ENCODE measurements at regions not wholly inside any gene's neighbourhood (a gene's known extent, or its start where the extent isn't known, plus 50 kb on each side); places are given as distances from the start of the nearest gene placed in this dataset.

- TF ChIP-seq HDAC6 (IDR thresholded peaks at IDR 0.05; ENCODE audit: low read depth, low read length), result no peak
- TF ChIP-seq BCL11A (IDR thresholded peaks at IDR 0.05; ENCODE audit: low read depth in 2 of 2, low read length in 2 of 2), result no peak
Measured at GRCh38 chr4:61129971-61130370, 70.2 kb upstream of the ADGRL3 start (continued).
